ENCODE measurements at regions not wholly inside any gene's neighbourhood (a gene's known extent, or its start where the extent isn't known, plus 50 kb on each side); places are given as distances from the start of the nearest gene placed in this dataset.

GRCh38 chr18:78447211-78447610 is 532.4 kb upstream of the SALL3 start:
- no peak for DNase-seq (ENCODE audit: low read depth)
- no peak overlapping the region for H3K4me3 ChIP-seq (ENCODE audit: low read depth, low read length)
- no peak for TF ChIP-seq CTCF (conservative IDR thresholded peaks at IDR 0.05; ENCODE audit: low read depth, low read length)

DNA sequence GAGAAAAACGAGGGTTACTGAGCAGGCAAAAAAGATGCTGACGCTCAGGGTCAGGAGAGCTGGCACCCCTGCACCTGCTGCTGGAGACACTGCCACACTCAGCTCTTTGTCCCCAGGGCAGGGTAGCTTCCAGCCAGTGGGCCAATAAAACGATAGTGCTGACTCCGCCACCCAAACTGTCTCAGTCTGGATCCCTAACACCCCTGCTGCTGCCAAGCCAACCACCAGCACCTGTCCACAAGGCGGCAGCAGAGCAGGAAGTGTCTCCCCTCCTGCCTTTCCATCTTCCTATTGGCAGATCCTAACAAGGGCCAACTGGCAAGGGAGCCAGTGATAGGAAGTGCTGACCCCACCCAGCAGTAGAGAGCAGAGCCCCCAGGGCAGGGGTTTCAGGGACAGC is 531.5 kb upstream of the SALL3 start:
- no peak for DNase-seq (ENCODE audit: low read depth)
- no peak overlapping the region for H3K4me3 ChIP-seq (ENCODE audit: low read depth, low read length)
- no peak for TF ChIP-seq CTCF (conservative IDR thresholded peaks at IDR 0.05; ENCODE audit: low read depth, low read length)

GRCh38 chr18:78448591-78448990 is 531.0 kb upstream of the SALL3 start:
- DNase-seq (ENCODE audit: low read depth) = no peak
- TF ChIP-seq CTCF (conservative IDR thresholded peaks at IDR 0.05; ENCODE audit: low read depth, low read length) = no peak

GRCh38 chr18:78454221-78454620 is 525.4 kb upstream of the SALL3 start:
- no peak for TF ChIP-seq CTCF (conservative IDR thresholded peaks at IDR 0.05; ENCODE audit: low read depth, low read length)
- H3K4me3 ChIP-seq (ENCODE audit: low read depth, low read length) = no peak overlapping the region
- DNase-seq (ENCODE audit: low read depth) = no peak

More at GRCh38 chr18:78448591-78448990, 531.0 kb upstream of the SALL3 start:
- no peak overlapping the region for H3K4me3 ChIP-seq (ENCODE audit: low read depth, low read length)

- no peak overlapping the region for H3K4me3 ChIP-seq (ENCODE audit: low read depth, low read length)
- no peak for TF ChIP-seq CTCF (conservative IDR thresholded peaks at IDR 0.05; ENCODE audit: low read depth, low read length)
- DNase-seq (ENCODE audit: low read depth) = no peak
Observed at GRCh38 chr18:78455386-78455785, 524.2 kb upstream of the SALL3 start.

GRCh38 chr18:78457011-78457410 is 522.6 kb upstream of the SALL3 start:
- H3K4me3 ChIP-seq (ENCODE audit: low read depth, low read length) = no peak overlapping the region
- DNase-seq (ENCODE audit: low read depth) = no peak
- no peak for TF ChIP-seq CTCF (conservative IDR thresholded peaks at IDR 0.05; ENCODE audit: low read depth, low read length)

DNA sequence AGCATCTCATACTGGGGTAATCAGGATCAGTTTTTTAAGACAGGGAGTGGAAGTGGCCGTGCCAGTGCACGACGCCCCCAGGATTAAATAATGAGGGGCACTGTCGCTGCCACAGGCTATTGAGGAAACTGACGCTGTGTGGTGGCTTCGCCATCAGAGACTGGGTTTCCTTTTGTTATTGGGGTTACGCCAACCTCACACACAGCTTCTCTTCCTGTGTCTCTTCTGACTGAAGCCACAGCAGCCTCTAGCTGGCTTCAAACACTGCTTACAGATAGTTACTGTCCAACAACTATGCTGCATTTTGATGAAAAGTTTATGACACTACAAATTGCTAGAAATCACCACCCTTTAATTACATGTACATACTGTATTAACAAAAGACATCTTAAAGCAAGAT is 521.9 kb upstream of the SALL3 start:
- no peak for DNase-seq (ENCODE audit: low read depth)
- TF ChIP-seq CTCF (conservative IDR thresholded peaks at IDR 0.05; ENCODE audit: low read depth, low read length) = no peak
- H3K4me3 ChIP-seq (ENCODE audit: low read depth, low read length) = no peak overlapping the region
